SK-N-SH (cell line): ENCODE measurements at regions not wholly inside any gene's neighbourhood (a gene's known extent, or its start where the extent isn't known, plus 50 kb on each side); places are given as distances from the start of the nearest gene placed in this dataset.

ENCODE experiments used
- GABPA ChIP-seq: IDR thresholded peaks from 2 replicates; pipeline ENCODE4 v1.4.0; 2012; ENCODE audit warnings: low read depth, mild to moderate bottlenecking
- JUND ChIP-seq: IDR thresholded peaks from 2 replicates; pipeline ENCODE4 v1.4.0; 2012
- POLR2AphosphoS5 ChIP-seq: IDR thresholded peaks from 2 replicates; pipeline ENCODE4 v1.6.1; 2012; ENCODE audit warnings: low read depth, low read length
- RCOR1 ChIP-seq: fragments of 150-350 bp; IDR thresholded peaks from 2 replicates; pipeline ENCODE4 v1.6.1; 2017; ENCODE audit warnings: antibody characterized with exemption, low read length
- SIN3A ChIP-seq: IDR thresholded peaks from 2 replicates; pipeline ENCODE4 v1.6.1; 2012; ENCODE audit warnings: low read depth, mild to moderate bottlenecking, low read length, moderate library complexity, borderline replicate concordance
- TF ChIP-seq, protein P1 (sequence below): fragments of 200-600 bp; sonication (generic); IDR thresholded peaks from 2 replicates; pipeline ENCODE4 v1.6.1; 2017; ENCODE audit warnings: antibody characterized with exemption, mild to moderate bottlenecking, moderate library complexity
- TF ChIP-seq, protein P2 (sequence below): IDR thresholded peaks from 2 replicates; pipeline ENCODE4 v1.4.0; 2012; ENCODE audit warnings: low read depth, borderline replicate concordance
- TF ChIP-seq, protein P3 (sequence below): IDR thresholded peaks from 2 replicates; pipeline ENCODE4 v1.4.0; 2012; ENCODE audit warnings: low read depth, borderline replicate concordance

DNA sequence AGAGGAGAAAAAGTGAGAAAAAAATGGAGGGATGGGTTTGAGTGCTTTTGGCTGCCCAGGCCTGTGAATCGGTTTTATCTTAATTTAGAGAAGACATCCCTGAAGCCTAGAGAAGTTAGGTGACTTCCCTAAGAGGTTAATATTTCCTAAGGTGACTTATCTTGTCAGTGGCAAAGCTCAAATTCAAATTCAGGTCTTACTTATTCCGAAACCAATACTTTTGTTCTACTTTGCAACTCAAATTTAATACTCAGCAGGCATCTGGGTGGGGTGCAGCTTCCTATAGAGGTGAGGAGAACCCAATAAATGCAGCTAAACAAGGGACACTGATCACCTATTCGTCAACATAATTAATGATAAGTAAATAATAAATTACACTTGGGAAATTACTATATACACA, 54.9 kb upstream of the MYRIP start:
- TF ChIP-seq, protein P1, sequence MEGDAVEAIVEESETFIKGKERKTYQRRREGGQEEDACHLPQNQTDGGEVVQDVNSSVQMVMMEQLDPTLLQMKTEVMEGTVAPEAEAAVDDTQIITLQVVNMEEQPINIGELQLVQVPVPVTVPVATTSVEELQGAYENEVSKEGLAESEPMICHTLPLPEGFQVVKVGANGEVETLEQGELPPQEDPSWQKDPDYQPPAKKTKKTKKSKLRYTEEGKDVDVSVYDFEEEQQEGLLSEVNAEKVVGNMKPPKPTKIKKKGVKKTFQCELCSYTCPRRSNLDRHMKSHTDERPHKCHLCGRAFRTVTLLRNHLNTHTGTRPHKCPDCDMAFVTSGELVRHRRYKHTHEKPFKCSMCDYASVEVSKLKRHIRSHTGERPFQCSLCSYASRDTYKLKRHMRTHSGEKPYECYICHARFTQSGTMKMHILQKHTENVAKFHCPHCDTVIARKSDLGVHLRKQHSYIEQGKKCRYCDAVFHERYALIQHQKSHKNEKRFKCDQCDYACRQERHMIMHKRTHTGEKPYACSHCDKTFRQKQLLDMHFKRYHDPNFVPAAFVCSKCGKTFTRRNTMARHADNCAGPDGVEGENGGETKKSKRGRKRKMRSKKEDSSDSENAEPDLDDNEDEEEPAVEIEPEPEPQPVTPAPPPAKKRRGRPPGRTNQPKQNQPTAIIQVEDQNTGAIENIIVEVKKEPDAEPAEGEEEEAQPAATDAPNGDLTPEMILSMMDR: no peak
- TF ChIP-seq GABPA (no peak), POLR2AphosphoS5 (no peak), SIN3A (no peak), JUND (no peak), RCOR1 (no peak)
- TF ChIP-seq, protein P2, sequence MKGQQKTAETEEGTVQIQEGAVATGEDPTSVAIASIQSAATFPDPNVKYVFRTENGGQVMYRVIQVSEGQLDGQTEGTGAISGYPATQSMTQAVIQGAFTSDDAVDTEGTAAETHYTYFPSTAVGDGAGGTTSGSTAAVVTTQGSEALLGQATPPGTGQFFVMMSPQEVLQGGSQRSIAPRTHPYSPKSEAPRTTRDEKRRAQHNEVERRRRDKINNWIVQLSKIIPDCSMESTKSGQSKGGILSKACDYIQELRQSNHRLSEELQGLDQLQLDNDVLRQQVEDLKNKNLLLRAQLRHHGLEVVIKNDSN: no peak
- TF ChIP-seq, protein P3, sequence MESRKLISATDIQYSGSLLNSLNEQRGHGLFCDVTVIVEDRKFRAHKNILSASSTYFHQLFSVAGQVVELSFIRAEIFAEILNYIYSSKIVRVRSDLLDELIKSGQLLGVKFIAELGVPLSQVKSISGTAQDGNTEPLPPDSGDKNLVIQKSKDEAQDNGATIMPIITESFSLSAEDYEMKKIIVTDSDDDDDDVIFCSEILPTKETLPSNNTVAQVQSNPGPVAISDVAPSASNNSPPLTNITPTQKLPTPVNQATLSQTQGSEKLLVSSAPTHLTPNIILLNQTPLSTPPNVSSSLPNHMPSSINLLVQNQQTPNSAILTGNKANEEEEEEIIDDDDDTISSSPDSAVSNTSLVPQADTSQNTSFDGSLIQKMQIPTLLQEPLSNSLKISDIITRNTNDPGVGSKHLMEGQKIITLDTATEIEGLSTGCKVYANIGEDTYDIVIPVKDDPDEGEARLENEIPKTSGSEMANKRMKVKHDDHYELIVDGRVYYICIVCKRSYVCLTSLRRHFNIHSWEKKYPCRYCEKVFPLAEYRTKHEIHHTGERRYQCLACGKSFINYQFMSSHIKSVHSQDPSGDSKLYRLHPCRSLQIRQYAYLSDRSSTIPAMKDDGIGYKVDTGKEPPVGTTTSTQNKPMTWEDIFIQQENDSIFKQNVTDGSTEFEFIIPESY: no peak
